ENCODE measurements at regions not wholly inside any gene's neighbourhood (a gene's known extent, or its start where the extent isn't known, plus 50 kb on each side); places are given as distances from the start of the nearest gene placed in this dataset.

GRCh38 chr3:178343433-178344038 is 192.7 kb upstream of the KCNMB2 start:
- Histone ChIP-seq H2BK15ac (ENCODE audit: low read length) (no peak overlapping the region), H4K20me1 (replicated peaks in 1 of 2; ENCODE audit: control insufficient read depth in 1 of 2, insufficient read depth in 2 of 2, low read length in 2 of 2) (no peaks in the 10 kb centered on the region), H3K27ac (ENCODE audit: low read depth, low read length) (no peak overlapping the region; the same call in 1 of the 2 replicates), H2BK5ac (ENCODE audit: low read depth, low read length) (0 out of 2 replicates have a peak overlapping the region, but pooled peaks have one; percentile 76), H3K4me2 (ENCODE audit: insufficient read depth in 1 of 2, low read depth in 2 of 2, low read length in 2 of 2) (no peak overlapping the region), H3K9ac (replicated peaks in 1 of 4; ENCODE audit: extremely low read depth in 1 of 4, low read depth in 3 of 4, low read length in 3 of 4) (no peak overlapping the region), H3K4me3 (ENCODE audit: extremely low read depth in 1 of 4, insufficient read depth in 2 of 4, low read depth in 3 of 4, low read length in 4 of 4) (no peak overlapping the region), H2BK120ac (replicated peaks; ENCODE audit: low read depth, low read length) (no peak overlapping the region), H3K4me1 (replicated peaks in 1 of 4; ENCODE audit: control insufficient read depth in 3 of 4, insufficient read depth in 4 of 4, low read length in 3 of 4) (peaks cover 0 to 3% (median 1%) of the 10 kb centered on the region in 4 experiments; a peak in 2 of 7 replicates), H3K18ac (ENCODE audit: extremely low read depth, low read length) (no peak overlapping the region), H3K14ac (ENCODE audit: insufficient read length) (no peak overlapping the region), H4K91ac (replicated peaks; ENCODE audit: insufficient read length, low read length) (no peak overlapping the region), H3K56ac (replicated peaks; ENCODE audit: insufficient read length, low read depth, low read length) (no peak overlapping the region), H3K23ac (ENCODE audit: insufficient read length) (no peak overlapping the region), H2AFZ (ENCODE audit: low read length) (peak overlapping the region; percentile 1; the same call in 1 of the 2 replicates), H2BK12ac (ENCODE audit: low read depth, low read length) (peak overlapping the region; percentile 21; the same call in 1 of the 2 replicates), H2BK20ac (ENCODE audit: low read length) (no peak overlapping the region), H3K23me2 (ENCODE audit: low read depth, low read length) (no peaks in the 10 kb centered on the region), H3K79me1 (ENCODE audit: low read depth, low read length) (no peaks in the 10 kb centered on the region), H4K8ac (ENCODE audit: extremely low read depth, insufficient read depth, low read length) (peak overlapping the region; percentile 28; the same call in 1 of the 2 replicates), H4K5ac (ENCODE audit: insufficient read length, low read depth, low read length) (no peak overlapping the region), H2AK5ac (ENCODE audit: low read depth, low read length) (no peak overlapping the region), H3K4ac (replicated peaks; ENCODE audit: insufficient read length, low read depth, low read length) (no peak overlapping the region), H3K9me3 (ENCODE audit: insufficient read depth in 2 of 2, low read depth in 1 of 2, low read length in 1 of 2) (no peaks in the 10 kb centered on the region), H3K27me3 (replicated peaks in 1 of 4; ENCODE audit: control insufficient read depth in 3 of 4, extremely low read depth in 1 of 4, insufficient read depth in 3 of 4, low read length in 3 of 4) (no peaks in the 10 kb centered on the region), H3K79me2 (ENCODE audit: control insufficient read depth in 1 of 2, insufficient read depth in 2 of 2, low read length in 2 of 2) (no peaks in the 10 kb centered on the region), H3K36me3 (ENCODE audit: control insufficient read depth in 2 of 4, insufficient read depth in 4 of 4, low read length in 3 of 4) (no peaks in the 10 kb centered on the region)
- POLR2A ChIA-PET (ENCODE audit: partially characterized antibody), result no interaction called here
- no peak for DNase-seq (ENCODE audit: low read depth in 1 of 2, low spot score in 2 of 2)
- FAIRE-seq, result no peak
- CTCF ChIA-PET (ENCODE audit: partially characterized antibody), result interaction anchor here (0.6 to 1.0 kb wide), 2 partner anchors 9 to 469 kb away, joined by 3 read pairs; no protein-coding TSS in a partner anchor
- TF ChIP-seq TAF7 (optimal IDR thresholded peaks at IDR 0.05; ENCODE audit: borderline replicate concordance, low read depth, low read length) (no peak), KDM4A (IDR thresholded peaks at IDR 0.05; ENCODE audit: low read depth, low read length, severe bottlenecking) (no peak), TEAD4 (IDR thresholded peaks at IDR 0.05; ENCODE audit: low read depth, low read length) (no peak), BACH1 (IDR thresholded peaks at IDR 0.05; ENCODE audit: low read length) (no peak), CBX8 (IDR thresholded peaks at IDR 0.05; ENCODE audit: borderline replicate concordance, low read depth, low read length) (no peak), CHD1 (IDR thresholded peaks at IDR 0.05; ENCODE audit: low read depth, low read length) (no peak), NANOG (IDR thresholded peaks at IDR 0.05; ENCODE audit: insufficient read depth, low read depth, low read length, poor library complexity, severe bottlenecking) (no peak), EGR1 (IDR thresholded peaks at IDR 0.05; ENCODE audit: borderline replicate concordance, low read depth, low read length) (no peak), GABPA (IDR thresholded peaks at IDR 0.05; ENCODE audit: borderline replicate concordance, insufficient read depth, low read length) (no peak), KDM1A (IDR thresholded peaks at IDR 0.05; ENCODE audit: borderline replicate concordance, low read length) (no peak)
- 94% methylated on average over 5 of the region's 5 CpGs; no CpG with 5 or more reads in 1 of the 2 experiments for WGBS, 2 experiments (ENCODE audit: extremely low coverage in 1 of 2, insufficient coverage in 1 of 2, insufficient read length in 1 of 2, insufficient replicate concordance in 2 of 2, low coverage in 1 of 2, low lambda C conversion rate in 2 of 2, missing lambda C conversion rate in 1 of 2)
